Transverse colon (tissue), 4 donors: ENCODE measurements at regions not wholly inside any gene's neighbourhood (a gene's known extent, or its start where the extent isn't known, plus 50 kb on each side); places are given as distances from the start of the nearest gene placed in this dataset.
A peak's percentile ranks its signal among the peaks of the same experiment; 100 is the strongest.

ENCODE experiments used
- DNase-seq: peaks from one replicate; pipeline ENCODE4 v3.0.0-alpha.2; 2019
- H3K27ac ChIP-seq, 4 donors: fragments of 200-600 bp; sonication (generic); 2 replicates each; pipeline ENCODE4 v1.5.1; 2016 to 2018; ENCODE audit warnings: inconsistent platforms in 4 of 4
- H3K27me3 ChIP-seq: fragments of 200-600 bp; sonication (generic); 2 replicates; pipeline ENCODE4 v1.5.1; 2017; ENCODE audit warnings: inconsistent platforms
- H3K36me3 ChIP-seq, 4 donors: fragments of 200-600 bp; sonication (generic); 2 replicates each; pipeline ENCODE4 v1.5.1; 2017 to 2019; ENCODE audit warnings: inconsistent platforms in 4 of 4
- H3K4me1 ChIP-seq, 4 donors: fragments of 200-600 bp; sonication (generic); 2 replicates each; pipeline ENCODE4 v1.5.1; 2017 to 2020; ENCODE audit warnings: inconsistent platforms in 4 of 4
- H3K4me3 ChIP-seq, 4 donors: fragments of 200-600 bp; sonication (generic); 1 replicate in 1 of 4; 2 replicates in 3 of 4; pipeline versions ENCODE4 v1.5.1 to v1.6.1; 2017 to 2019; ENCODE audit warnings: inconsistent platforms in 4 of 4
- H3K9me3 ChIP-seq, 2 donors: fragments of 200-600 bp; sonication (generic); 2 replicates each; pipeline ENCODE4 v1.5.1; 2017 to 2019; ENCODE audit warnings: inconsistent platforms in 2 of 2
- CTCF ChIP-seq, 5 experiments: fragments of 200-600 bp in 3 of 5; fragments of 450-650 bp in 2 of 5; sonication (generic) in 3 of 5; IDR thresholded peaks; 1 replicate in 2 of 5; 2 replicates in 3 of 5; pipeline ENCODE4 v1.5.1; 2016 to 2017; ENCODE audit warnings: antibody characterized with exemption in 5 of 5, inconsistent platforms in 3 of 5, mild to moderate bottlenecking in 2 of 5, moderate library complexity in 1 of 5
- EP300 ChIP-seq: sonication (generic); formaldehyde crosslinking; IDR thresholded peaks from one replicate; pipeline ENCODE4 v1.6.1; 2017; ENCODE audit warnings: antibody characterized with exemption, low read depth
- POLR2A ChIP-seq: fragments of 450-650 bp; IDR thresholded peaks from one replicate; pipeline ENCODE4 v1.6.1; 2016; ENCODE audit warnings: antibody characterized with exemption, mild to moderate bottlenecking, moderate library complexity
- POLR2AphosphoS5 ChIP-seq, 3 donors: sonication (generic); formaldehyde crosslinking; IDR thresholded peaks; one replicate each; pipeline ENCODE4 v1.6.1; 2016; ENCODE audit warnings: antibody characterized with exemption in 3 of 3
- WGBS, 2 donors: methylation state at CpG; one replicate each; pipeline ENCODE4 v1.1.5; 2018; ENCODE audit warnings: low coverage in 1 of 2; 5-methylcytosine and 5-hydroxymethylcytosine counted together
- in situ Hi-C, 4 donors: fragments of 200-750 bp; cut with MboI; loops; one replicate each; pipeline versions ENCODE4 v1.15.0 to v1.15.1; 2017; ENCODE audit warnings: low sequenced_read_pairs in 3 of 4, low pct_ligation_motif_present in 1 of 4, low pct_unique_long_range_greater_than_20kb in 1 of 4
- intact Hi-C: fragments of 100-400 bp; cut with DNase I; formaldehyde crosslinking; loops from one replicate; pipeline ENCODE4 v1.15.1; 2023; ENCODE audit warnings: low total_unique reads

- DNase-seq = no peak
- Histone ChIP-seq H3K4me3 (no peak overlapping the region), H3K9me3 (no peaks in the 10 kb centered on the region), H3K36me3 (no peaks in the 10 kb centered on the region), H3K27ac (no peak overlapping the region), H3K4me1 (peaks cover 0 to under 1% (median under 1%) of the 10 kb centered on the region in 4 donors), H3K27me3 (no peaks in the 10 kb centered on the region)
- WGBS, 2 donors = 92% methylated on average over 1 of the region's 1 CpG; no CpG with 5 or more reads in 1 of the 2 donors
- in situ Hi-C loops = no loop called here
- intact Hi-C loops = no loop called here
- TF ChIP-seq POLR2A = no peak
- TF ChIP-seq EP300 = no peak
- no peak for TF ChIP-seq CTCF (IDR thresholded peaks at IDR 0.05)
- no peak for TF ChIP-seq POLR2AphosphoS5 (IDR thresholded peaks at IDR 0.05)
Measured at GRCh38 chr2:207403141-207403540, 126.6 kb upstream of the CREB1 start.

- TF ChIP-seq CTCF (IDR thresholded peaks at IDR 0.05) (no peak), EP300 (no peak), POLR2AphosphoS5 (IDR thresholded peaks at IDR 0.05) (no peak), POLR2A (no peak)
- in situ Hi-C loops (no loop called here), intact Hi-C loops (no loop called here)
- 70 to 89% methylated on average over 2 to 3 of the region's 3 CpGs for WGBS, 2 donors
- Histone ChIP-seq H3K9me3 (no peaks in the 10 kb centered on the region), H3K27me3 (no peaks in the 10 kb centered on the region), H3K4me3 (no peak overlapping the region), H3K36me3 (no peaks in the 10 kb centered on the region), H3K4me1 (peaks cover 0 to 8% (median 2%) of the 10 kb centered on the region in 4 donors), H3K27ac (no peak overlapping the region)
- DNase-seq = no peak
Measured at GRCh38 chr2:207403950-207404349, 125.8 kb upstream of the CREB1 start.

- DNase-seq = no peak
- Histone ChIP-seq H3K9me3 (no peaks in the 10 kb centered on the region), H3K4me1 (peaks cover 0 to 9% (median 2%) of the 10 kb centered on the region in 4 donors), H3K4me3 (no peak overlapping the region), H3K27ac (no peak overlapping the region), H3K36me3 (no peaks in the 10 kb centered on the region), H3K27me3 (no peaks in the 10 kb centered on the region)
- WGBS, 2 donors = 40 to 79% methylated on average over 1 to 2 of the region's 2 CpGs
- in situ Hi-C loops = no loop called here
- intact Hi-C loops = no loop called here
- TF ChIP-seq EP300 = no peak
- TF ChIP-seq POLR2A = no peak
- no peak for TF ChIP-seq POLR2AphosphoS5 (IDR thresholded peaks at IDR 0.05)
- TF ChIP-seq CTCF (IDR thresholded peaks at IDR 0.05) = no peak
Measured at GRCh38 chr2:207405150-207405549, 124.6 kb upstream of the CREB1 start.

GRCh38 chr2:207408086-207408794, 121.5 kb upstream of the CREB1 start:
- Histone ChIP-seq H3K4me3 (no peak overlapping the region), H3K27ac (no peak overlapping the region), H3K9me3 (no peaks in the 10 kb centered on the region), H3K4me1 (peaks cover 0 to 9% (median 2%) of the 10 kb centered on the region in 4 donors), H3K27me3 (no peaks in the 10 kb centered on the region), H3K36me3 (no peaks in the 10 kb centered on the region)
- 55 to 57% methylated on average over 7 to 8 of the region's 8 CpGs for WGBS, 2 donors
- TF ChIP-seq EP300 = no peak
- no peak for TF ChIP-seq CTCF (IDR thresholded peaks at IDR 0.05)
- TF ChIP-seq POLR2A = no peak
- DNase-seq = peak; percentile 9
- in situ Hi-C loops (no loop called here), intact Hi-C loops (no loop called here)
